Caco-2 (cell line): ENCODE measurements at regions not wholly inside any gene's neighbourhood (a gene's known extent, or its start where the extent isn't known, plus 50 kb on each side); places are given as distances from the start of the nearest gene placed in this dataset.

ENCODE experiments used
- BruUV-seq: library from RNA; stranded (reverse); fragments of 400-500 nt; replicated peaks from 2 replicates; lab custom pipeline; 2021; lab: Mats Ljungman, UMichigan
- CTCF ChIA-PET: fragments of 300-600 bp; sonication (Branson Sonifier 250); formaldehyde crosslinking; loops from one replicate; lab custom pipeline; 2022; ENCODE audit warnings: antibody characterized with exemption; lab: Charles Lee
- POLR2A ChIA-PET: fragments of 300-600 bp; sonication (Branson Sonifier 250); formaldehyde crosslinking; loops from one replicate; lab custom pipeline; 2022; ENCODE audit warnings: antibody characterized with exemption; lab: Charles Lee
- DNase-seq, 2 experiments: peaks; one replicate each; pipeline versions ENCODE4 v3.0.0 to v3.0.0-alpha.2; 2020 to 2022
- H3K27me3 ChIP-seq: replicated peaks from 2 replicates; pipeline ENCODE4 v1.6.0; 2011; ENCODE audit warnings: low read length; ENCODE audit not compliant: control insufficient read depth, insufficient read depth
- H3K36me3 ChIP-seq: 2 replicates; pipeline ENCODE4 v1.5.1; 2011; ENCODE audit warnings: low read length; ENCODE audit not compliant: control insufficient read depth, insufficient read depth
- H3K4me1 ChIP-seq: fragments of 250-450 bp; sonication (Bioruptor Pico); 2 replicates; pipeline ENCODE4 v1.5.1; 2020; ENCODE audit warnings: mild to moderate bottlenecking
- H3K4me3 ChIP-seq: 2 replicates; pipeline ENCODE4 v1.5.1; 2011; ENCODE audit warnings: low read depth, mild to moderate bottlenecking, control low read depth, low read length
- H3K9me3 ChIP-seq: fragments of 250-450 bp; sonication (Bioruptor Pico); 2 replicates; pipeline ENCODE4 v1.5.1; 2020; ENCODE audit warnings: mild to moderate bottlenecking, moderate library complexity
- H3K27ac Mint-ChIP-seq: one replicate; pipeline ENCODE4 v1.8.0; 2022; ENCODE audit warnings: mixed read lengths; ENCODE audit not compliant: unreplicated experiment
- H3K27me3 Mint-ChIP-seq: one replicate; pipeline ENCODE4 v1.8.0; 2022; ENCODE audit warnings: mixed read lengths; ENCODE audit not compliant: insufficient read depth, unreplicated experiment
- H3K36me3 Mint-ChIP-seq: one replicate; pipeline ENCODE4 v1.8.0; 2022; ENCODE audit warnings: mild to moderate bottlenecking, mixed read lengths; ENCODE audit not compliant: insufficient read depth, unreplicated experiment
- H3K4me1 Mint-ChIP-seq: one replicate; pipeline ENCODE4 v1.8.0; 2022; ENCODE audit warnings: low read depth, mixed read lengths; ENCODE audit not compliant: unreplicated experiment
- H3K4me3 Mint-ChIP-seq: one replicate; pipeline ENCODE4 v1.8.0; 2022; ENCODE audit warnings: mild to moderate bottlenecking, moderate library complexity, mixed read lengths; ENCODE audit not compliant: unreplicated experiment
- H3K9me3 Mint-ChIP-seq: one replicate; pipeline ENCODE4 v1.8.0; 2022; ENCODE audit warnings: mixed read lengths; ENCODE audit not compliant: unreplicated experiment
- intact Hi-C: fragments of 100-400 bp; cut with micrococcal nuclease; formaldehyde crosslinking; loops from one replicate; pipeline ENCODE4 v1.10.0; 2022; ENCODE audit not compliant: unreplicated experiment
- TF ChIP-seq, protein P1 (sequence below), 2 experiments: fragments of 200-600 bp in 1 of 2; IDR thresholded peaks; 1 replicate in 1 of 2; 2 replicates in 1 of 2; pipeline versions ENCODE4 v1.5.1 to v1.8.0; 2011 to 2022; ENCODE audit warnings: antibody characterized with exemption in 1 of 2, control low read depth in 1 of 2, inconsistent platforms in 1 of 2, low read depth in 1 of 2, low read length in 1 of 2, mild to moderate bottlenecking in 1 of 2, moderate library complexity in 1 of 2; ENCODE audit not compliant: insufficient read depth in 1 of 2, severe bottlenecking in 1 of 2, unreplicated experiment in 1 of 2

DNA sequence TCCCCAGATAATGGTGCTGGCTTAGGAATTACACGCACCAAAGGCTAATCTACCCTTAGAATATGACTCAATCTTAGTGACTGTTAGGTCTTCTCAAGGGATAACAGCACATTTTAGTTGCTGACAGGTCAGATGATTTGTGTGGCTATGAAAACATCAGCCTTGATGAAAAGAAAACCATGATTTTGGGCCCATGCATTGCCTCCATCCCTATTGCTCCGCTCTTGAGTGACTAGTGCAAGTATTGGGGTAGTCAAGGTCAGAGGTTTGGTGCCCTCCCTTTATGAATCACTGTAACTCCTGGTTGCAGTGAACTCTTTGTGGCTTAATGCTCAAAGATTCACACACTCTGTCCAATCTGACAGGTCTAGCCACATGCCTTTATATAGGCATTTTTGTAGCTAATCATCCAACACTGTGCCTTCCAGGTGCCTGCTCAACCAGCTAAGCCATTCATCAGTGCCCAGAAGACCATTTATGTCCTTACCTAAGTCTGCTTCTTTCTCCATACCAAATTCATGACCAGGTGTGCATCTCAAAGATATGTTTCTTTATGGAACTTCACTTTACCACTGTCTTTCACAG lies 251.6 kb downstream of the KCNJ2 start:
- TF ChIP-seq, protein P1, sequence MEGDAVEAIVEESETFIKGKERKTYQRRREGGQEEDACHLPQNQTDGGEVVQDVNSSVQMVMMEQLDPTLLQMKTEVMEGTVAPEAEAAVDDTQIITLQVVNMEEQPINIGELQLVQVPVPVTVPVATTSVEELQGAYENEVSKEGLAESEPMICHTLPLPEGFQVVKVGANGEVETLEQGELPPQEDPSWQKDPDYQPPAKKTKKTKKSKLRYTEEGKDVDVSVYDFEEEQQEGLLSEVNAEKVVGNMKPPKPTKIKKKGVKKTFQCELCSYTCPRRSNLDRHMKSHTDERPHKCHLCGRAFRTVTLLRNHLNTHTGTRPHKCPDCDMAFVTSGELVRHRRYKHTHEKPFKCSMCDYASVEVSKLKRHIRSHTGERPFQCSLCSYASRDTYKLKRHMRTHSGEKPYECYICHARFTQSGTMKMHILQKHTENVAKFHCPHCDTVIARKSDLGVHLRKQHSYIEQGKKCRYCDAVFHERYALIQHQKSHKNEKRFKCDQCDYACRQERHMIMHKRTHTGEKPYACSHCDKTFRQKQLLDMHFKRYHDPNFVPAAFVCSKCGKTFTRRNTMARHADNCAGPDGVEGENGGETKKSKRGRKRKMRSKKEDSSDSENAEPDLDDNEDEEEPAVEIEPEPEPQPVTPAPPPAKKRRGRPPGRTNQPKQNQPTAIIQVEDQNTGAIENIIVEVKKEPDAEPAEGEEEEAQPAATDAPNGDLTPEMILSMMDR (IDR thresholded peaks at IDR 0.05; ENCODE audit: insufficient read depth in 1 of 2, low read depth in 1 of 2, low read length in 1 of 2, severe bottlenecking in 1 of 2, unreplicated experiment in 1 of 2), result no peak
- ChIA-PET CTCF (no interaction called here), POLR2A (no interaction called here)
- H3K4me1 ChIP-seq, result peaks cover 22% of the 10 kb centered on the region
- no peaks in the 10 kb centered on the region for H3K27me3 ChIP-seq
- Mint-ChIP-seq H3K4me1 (peaks cover 16% of the 10 kb centered on the region), H3K27ac (no peak overlapping the region), H3K9me3 (no peaks in the 10 kb centered on the region), H3K36me3 (no peaks in the 10 kb centered on the region), H3K27me3 (no peaks in the 10 kb centered on the region), H3K4me3 (no peak overlapping the region)
- no TSS peak for BruUV-seq
- H3K36me3 ChIP-seq, result no peaks in the 10 kb centered on the region
- intact Hi-C loops, result no loop called here
- no peak for DNase-seq
- no peaks in the 10 kb centered on the region for H3K9me3 ChIP-seq
- H3K4me3 ChIP-seq, result no peak overlapping the region

DNA sequence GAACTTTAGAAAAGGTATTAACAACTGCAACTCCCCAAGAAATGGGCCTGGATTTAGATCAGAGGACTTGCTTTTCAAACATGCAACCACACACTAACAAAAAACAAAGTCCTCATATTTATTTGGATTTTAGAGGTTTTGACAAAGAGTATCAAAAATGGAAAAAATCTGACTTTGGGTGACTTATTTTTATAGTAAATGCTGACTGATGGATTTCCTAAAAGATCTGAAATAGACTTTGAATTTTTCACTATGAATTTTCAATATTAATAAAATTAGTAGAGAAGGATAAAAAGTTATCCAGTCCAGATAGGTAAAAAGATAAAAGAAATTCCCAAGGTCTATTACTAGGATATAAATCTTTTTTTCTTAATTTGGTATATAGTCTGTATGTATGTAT lies 253.5 kb downstream of the KCNJ2 start:
- Mint-ChIP-seq H3K36me3 (no peaks in the 10 kb centered on the region), H3K4me1 (peaks cover 16% of the 10 kb centered on the region), H3K9me3 (no peaks in the 10 kb centered on the region), H3K27ac (no peak overlapping the region), H3K4me3 (no peak overlapping the region), H3K27me3 (no peaks in the 10 kb centered on the region)
- no peak for DNase-seq
- H3K27me3 ChIP-seq, result no peaks in the 10 kb centered on the region
- TF ChIP-seq, protein P1 (IDR thresholded peaks at IDR 0.05; ENCODE audit: insufficient read depth in 1 of 2, low read depth in 1 of 2, low read length in 1 of 2, severe bottlenecking in 1 of 2, unreplicated experiment in 1 of 2), result no peak
- no TSS peak for BruUV-seq
- ChIA-PET POLR2A (no interaction called here), CTCF (no interaction called here)
- no peaks in the 10 kb centered on the region for H3K36me3 ChIP-seq
- H3K4me3 ChIP-seq, result no peak overlapping the region
- intact Hi-C loops, result no loop called here
- H3K4me1 ChIP-seq, result peaks cover 22% of the 10 kb centered on the region
- no peaks in the 10 kb centered on the region for H3K9me3 ChIP-seq

DNA sequence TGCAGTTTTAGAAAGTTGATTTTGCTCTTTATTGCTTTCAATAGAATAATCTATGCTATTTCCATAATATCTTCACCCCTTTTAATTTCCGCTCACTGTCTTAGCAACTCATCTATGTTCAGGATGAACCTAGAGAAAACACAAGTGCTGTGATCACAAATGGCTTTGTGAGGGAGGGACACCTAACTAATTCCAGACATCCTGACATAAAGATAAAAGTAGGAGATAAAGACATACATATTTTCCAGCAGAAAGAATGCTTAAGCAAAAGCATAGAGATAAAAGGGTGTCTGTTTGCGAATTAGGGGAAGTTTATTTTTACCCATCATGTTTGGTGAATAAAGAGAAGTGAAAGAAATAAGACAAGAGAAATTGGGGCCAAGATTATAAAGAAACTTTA lies 254.2 kb downstream of the KCNJ2 start:
- intact Hi-C loops, result no loop called here
- peaks cover 16% of the 10 kb centered on the region for H3K4me1 Mint-ChIP-seq
- Histone ChIP-seq H3K36me3 (no peaks in the 10 kb centered on the region), H3K9me3 (no peaks in the 10 kb centered on the region), H3K4me3 (no peak overlapping the region), H3K27me3 (no peaks in the 10 kb centered on the region), H3K4me1 (peaks cover 22% of the 10 kb centered on the region)
- no peaks in the 10 kb centered on the region for H3K27me3 Mint-ChIP-seq
- H3K27ac Mint-ChIP-seq, result no peak overlapping the region
- ChIA-PET CTCF (no interaction called here), POLR2A (no interaction called here)
- TF ChIP-seq, protein P1 (IDR thresholded peaks at IDR 0.05; ENCODE audit: insufficient read depth in 1 of 2, low read depth in 1 of 2, low read length in 1 of 2, severe bottlenecking in 1 of 2, unreplicated experiment in 1 of 2), result no peak
- no peaks in the 10 kb centered on the region for H3K36me3 Mint-ChIP-seq
- no peak for DNase-seq
- no peaks in the 10 kb centered on the region for H3K9me3 Mint-ChIP-seq
- BruUV-seq, result no TSS peak
- H3K4me3 Mint-ChIP-seq, result no peak overlapping the region
